ENCODE measurements at regions not wholly inside any gene's neighbourhood (a gene's known extent, or its start where the extent isn't known, plus 50 kb on each side); places are given as distances from the start of the nearest gene placed in this dataset.

- Histone ChIP-seq H3K36me3 (ENCODE audit: insufficient read depth, low read length) (no peaks in the 10 kb centered on the region), H3K9ac (ENCODE audit: low read depth, low read length) (no peak overlapping the region)
- TF ChIP-seq CTCF (IDR thresholded peaks at IDR 0.05; ENCODE audit: borderline replicate concordance, extremely low read depth, low read length, poor library complexity, severe bottlenecking) = peak; percentile 31
- no peak for TF ChIP-seq EZH2 (IDR thresholded peaks at IDR 0.05; ENCODE audit: borderline replicate concordance, low read depth, low read length, severe bottlenecking)
Observed at GRCh38 chrX:63115196-63115595, 235.9 kb downstream of the SPIN4 start.

GRCh38 chrX:63101879-63102620 is 249.1 kb downstream of the SPIN4 start:
- no peak overlapping the region for H3K4me3 ChIP-seq (ENCODE audit: low read depth in 1 of 2, low read length in 2 of 2)
- TF ChIP-seq EZH2 (IDR thresholded peaks at IDR 0.05; ENCODE audit: borderline replicate concordance, low read depth, low read length, severe bottlenecking) = no peak
- no peak for TF ChIP-seq CTCF (IDR thresholded peaks at IDR 0.05; ENCODE audit: borderline replicate concordance, extremely low read depth, low read length, poor library complexity, severe bottlenecking)
- no peaks in the 10 kb centered on the region for H3K36me3 ChIP-seq (ENCODE audit: insufficient read depth, low read length)
- DNase-seq (no peak), ATAC-seq (ENCODE audit: insufficient read depth, low read depth) (no peak)
- no peak overlapping the region for H3K9ac ChIP-seq (ENCODE audit: low read depth, low read length)
- H3K4me1 ChIP-seq (ENCODE audit: insufficient read depth, low read length) = no peaks in the 10 kb centered on the region; the same call in 1 of the 2 replicates
- no peaks in the 10 kb centered on the region for H3K79me2 ChIP-seq (ENCODE audit: insufficient read depth, low read length)
- no peaks in the 10 kb centered on the region for H4K20me1 ChIP-seq (ENCODE audit: insufficient read depth, low read length)
- H3K27ac ChIP-seq (ENCODE audit: low read length) = no peak overlapping the region
- H3K9me3 ChIP-seq (ENCODE audit: insufficient read depth, low read length, severe bottlenecking) = no peaks in the 10 kb centered on the region
- no peaks in the 10 kb centered on the region for H3K27me3 ChIP-seq (ENCODE audit: insufficient read depth, low read length, poor library complexity)
- no peak overlapping the region for H3K4me2 ChIP-seq (ENCODE audit: insufficient read depth, low read length)
- H2AFZ ChIP-seq (ENCODE audit: low read depth, low read length) = no peak overlapping the region

More at GRCh38 chrX:63115196-63115595, 235.9 kb downstream of the SPIN4 start:
- Histone ChIP-seq H3K9me3 (ENCODE audit: insufficient read depth, low read length, severe bottlenecking) (no peaks in the 10 kb centered on the region), H4K20me1 (ENCODE audit: insufficient read depth, low read length) (no peaks in the 10 kb centered on the region), H3K4me3 (ENCODE audit: low read depth in 1 of 2, low read length in 2 of 2) (no peak overlapping the region), H3K27me3 (ENCODE audit: insufficient read depth, low read length, poor library complexity) (no peaks in the 10 kb centered on the region), H3K4me1 (ENCODE audit: insufficient read depth, low read length) (peaks cover 9% of the 10 kb centered on the region; the same call in 1 of the 2 replicates), H3K27ac (ENCODE audit: low read length) (no peak overlapping the region), H3K4me2 (ENCODE audit: insufficient read depth, low read length) (no peak overlapping the region), H2AFZ (ENCODE audit: low read depth, low read length) (no peak overlapping the region), H3K79me2 (ENCODE audit: insufficient read depth, low read length) (no peaks in the 10 kb centered on the region)
- DNase-seq (peak; percentile 52), ATAC-seq (ENCODE audit: insufficient read depth, low read depth) (peak; percentile 90)

- no peaks in the 10 kb centered on the region for H4K20me1 ChIP-seq (ENCODE audit: insufficient read depth, low read length)
- H3K4me1 ChIP-seq (ENCODE audit: insufficient read depth, low read length) = no peaks in the 10 kb centered on the region
- no peak overlapping the region for H3K27ac ChIP-seq (ENCODE audit: low read length)
- DNase-seq (no peak), ATAC-seq (ENCODE audit: insufficient read depth, low read depth) (no peak)
- H3K4me3 ChIP-seq (ENCODE audit: low read depth in 1 of 2, low read length in 2 of 2) = no peak overlapping the region
- no peaks in the 10 kb centered on the region for H3K36me3 ChIP-seq (ENCODE audit: insufficient read depth, low read length)
- no peak overlapping the region for H3K9ac ChIP-seq (ENCODE audit: low read depth, low read length)
- TF ChIP-seq CTCF (IDR thresholded peaks at IDR 0.05; ENCODE audit: borderline replicate concordance, extremely low read depth, low read length, poor library complexity, severe bottlenecking) (no peak), EZH2 (IDR thresholded peaks at IDR 0.05; ENCODE audit: borderline replicate concordance, low read depth, low read length, severe bottlenecking) (no peak)
- H3K4me2 ChIP-seq (ENCODE audit: insufficient read depth, low read length) = no peak overlapping the region
- H3K79me2 ChIP-seq (ENCODE audit: insufficient read depth, low read length) = no peaks in the 10 kb centered on the region
- H3K9me3 ChIP-seq (ENCODE audit: insufficient read depth, low read length, severe bottlenecking) = no peaks in the 10 kb centered on the region
- no peak overlapping the region for H2AFZ ChIP-seq (ENCODE audit: low read depth, low read length)
- H3K27me3 ChIP-seq (ENCODE audit: insufficient read depth, low read length, poor library complexity) = no peaks in the 10 kb centered on the region
Observed at GRCh38 chrX:63058204-63058603, 292.9 kb downstream of the SPIN4 start.

Data from DND-41 (cell line).